A549 (cell line): ENCODE measurements at regions not wholly inside any gene's neighbourhood (a gene's known extent, or its start where the extent isn't known, plus 50 kb on each side); places are given as distances from the start of the nearest gene placed in this dataset.

Experiments
- ATAC-seq, 2 experiments: fragments of 200-7000 bp in 1 of 2; fragments of >200 bp in 1 of 2; cut with Nextera tagmentation in 1 of 2; cut with Tn5 transposase in 1 of 2; 3 replicates each; pipeline versions ENCODE4 v1.8.0 to v1.9.1; 2018 to 2020; ENCODE audit warnings: mild to moderate bottlenecking in 1 of 2, moderate library complexity in 1 of 2
- CTCF ChIA-PET: fragments of 300-600 bp; sonication (Branson Sonifier 250); formaldehyde crosslinking; extraction: SDS; loops from one replicate; lab custom pipeline; 2021; ENCODE audit warnings: antibody characterized with exemption, inconsistent platforms; lab: Yijun Ruan, JAX
- POLR2A ChIA-PET: fragments of 350-600 bp; formaldehyde crosslinking; extraction: SDS; loops from one replicate; lab custom pipeline; 2021; ENCODE audit warnings: antibody characterized with exemption, inconsistent platforms; lab: Yijun Ruan, JAX
- DNase-seq, 2 experiments: peaks; one replicate each; pipeline versions ENCODE4 v3.0.0 to v3.0.0-alpha.2; 2011 to 2016; ENCODE audit warnings: low read depth in 1 of 2, low spot score in 1 of 2
- FAIRE-seq: peaks from 2 replicates; lab custom pipeline; 2011; peaks lifted over from hg19 to GRCh38; lab: Jason Lieb, UNC
- H3K27ac ChIP-seq, 2 experiments: fragments of >200 bp; sonication (Bioruptor Twin); formaldehyde crosslinking; 3 replicates each; pipeline ENCODE4 v1.5.1; 2016 to 2017
- H3K4me1 ChIP-seq: fragments of >200 bp; sonication (Bioruptor Twin); formaldehyde crosslinking; 3 replicates; pipeline ENCODE4 v1.6.1; 2016
- H3K4me2 ChIP-seq: fragments of >200 bp; sonication (Bioruptor Twin); formaldehyde crosslinking; 3 replicates; pipeline ENCODE4 v1.6.1; 2016
- H3K4me3 ChIP-seq: fragments of >200 bp; sonication (Bioruptor Twin); formaldehyde crosslinking; 3 replicates; pipeline ENCODE4 v1.5.1; 2016
- H3K9me3 ChIP-seq: fragments of >200 bp; sonication (Bioruptor Twin); formaldehyde crosslinking; 3 replicates; pipeline ENCODE4 v1.6.1; 2016
- BHLHE40 ChIP-seq: IDR thresholded peaks from 2 replicates; pipeline ENCODE4 v1.6.1; 2012; ENCODE audit warnings: low read depth, low read length, inconsistent platforms
- CBX8 ChIP-seq: fragments of 200-600 bp; sonication (generic); IDR thresholded peaks from 2 replicates; pipeline ENCODE4 v1.6.1; 2016
- CHD2 ChIP-seq: fragments of 150-350 bp; IDR thresholded peaks from 2 replicates; pipeline ENCODE4 v1.6.1; 2014; ENCODE audit warnings: low read length; ENCODE audit not compliant: partially characterized antibody
- CHD4 ChIP-seq: fragments of 200-600 bp; sonication (generic); IDR thresholded peaks from 2 replicates; pipeline ENCODE4 v1.6.1; 2016; ENCODE audit warnings: antibody characterized with exemption, mild to moderate bottlenecking, borderline replicate concordance
- EHF ChIP-seq: fragments of 250-450 bp; sonication (Bioruptor Pico); IDR thresholded peaks from 2 replicates; pipeline ENCODE4 v1.5.0; 2020; ENCODE audit warnings: mild to moderate bottlenecking
- EP300 ChIP-seq, 2 experiments: fragments of >200 bp; sonication (Bioruptor Twin); formaldehyde crosslinking; IDR thresholded peaks; 2 replicates in 1 of 2; 3 replicates in 1 of 2; pipeline ENCODE4 v1.6.1; 2016 to 2017
- ESRRA ChIP-seq: fragments of 150-350 bp; IDR thresholded peaks from 2 replicates; pipeline ENCODE4 v1.6.1; 2014; ENCODE audit warnings: mild to moderate bottlenecking, low read length, borderline replicate concordance
- GATA3 ChIP-seq: IDR thresholded peaks from 2 replicates; pipeline ENCODE4 v1.6.1; 2012; ENCODE audit warnings: borderline replicate concordance
- HDAC2 ChIP-seq: fragments of 200-600 bp; sonication (generic); IDR thresholded peaks from 2 replicates; pipeline ENCODE4 v1.6.1; 2016
- JUNB ChIP-seq: fragments of >200 bp; sonication (Bioruptor Twin); formaldehyde crosslinking; IDR thresholded peaks from 2 replicates; pipeline ENCODE4 v1.6.1; 2016
- NR3C1 ChIP-seq: fragments of >200 bp; sonication (Bioruptor Twin); formaldehyde crosslinking; IDR thresholded peaks from 3 replicates; pipeline ENCODE4 v1.6.1; 2017
- PHF8 ChIP-seq: fragments of 200-600 bp; sonication (generic); IDR thresholded peaks from 2 replicates; pipeline ENCODE4 v1.6.1; 2016; ENCODE audit warnings: low read depth, mild to moderate bottlenecking, antibody characterized with exemption, moderate library complexity, borderline replicate concordance
- POLR2A ChIP-seq: IDR thresholded peaks from 2 replicates; pipeline ENCODE4 v1.6.1; 2012; ENCODE audit warnings: mild to moderate bottlenecking, low read length
- RCOR1 ChIP-seq: fragments of 150-350 bp; IDR thresholded peaks from 2 replicates; pipeline ENCODE4 v1.6.1; 2014; ENCODE audit warnings: antibody characterized with exemption, low read length, low read depth
- SMC3 ChIP-seq: fragments of >200 bp; sonication (Bioruptor Twin); formaldehyde crosslinking; IDR thresholded peaks from 3 replicates; pipeline ENCODE4 v1.6.1; 2018; ENCODE audit warnings: inconsistent platforms
- WGBS: methylation state at CpG from one replicate; pipeline ENCODE4 v1.1.6; 2017; ENCODE audit errors: missing lambda C conversion rate; 5-methylcytosine and 5-hydroxymethylcytosine counted together
- TF ChIP-seq, protein P1 (sequence below): fragments of >200 bp; sonication (Bioruptor Twin); formaldehyde crosslinking; IDR thresholded peaks from 3 replicates; pipeline ENCODE4 v1.6.1; 2016
- TF ChIP-seq, protein P2 (sequence below): IDR thresholded peaks from 2 replicates; pipeline ENCODE4 v1.6.1; 2012; ENCODE audit warnings: low read depth, borderline replicate concordance
- TF ChIP-seq, protein P3 (sequence below): fragments of 200-600 bp; sonication (generic); IDR thresholded peaks from 2 replicates; pipeline ENCODE4 v1.6.1; 2016; ENCODE audit warnings: antibody characterized with exemption, mild to moderate bottlenecking, moderate library complexity
- TF ChIP-seq, protein P4 (sequence below): IDR thresholded peaks from 2 replicates; pipeline ENCODE4 v1.6.1; 2012

DNA sequence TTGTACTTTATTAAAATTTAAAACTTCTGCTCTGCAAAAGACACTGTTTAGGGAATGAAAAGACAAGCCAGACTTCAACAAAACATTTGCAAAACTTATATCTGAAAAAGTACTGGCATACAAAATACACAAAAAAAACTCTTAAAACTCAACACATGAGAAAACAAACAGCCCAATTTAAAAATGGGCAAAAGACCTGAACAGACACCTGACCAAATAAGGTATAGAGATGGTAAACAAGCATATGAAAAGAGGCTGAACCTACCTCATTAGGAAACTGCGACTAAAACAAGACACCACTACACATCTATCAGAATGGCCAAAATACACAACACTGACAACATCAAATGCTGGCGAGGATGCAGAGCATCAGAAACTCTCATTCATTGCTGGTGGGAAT is 54.4 kb upstream of the LMX1B start:
- DNase-seq (no peak), ATAC-seq (no peak)
- CTCF ChIA-PET, result interaction anchor here (1.1 to 6.4 kb wide), 12 partner anchors 12 to 222 kb away, joined by 3 to 60 read pairs (median 6); no protein-coding TSS in a partner anchor
- TF ChIP-seq, protein P1, sequence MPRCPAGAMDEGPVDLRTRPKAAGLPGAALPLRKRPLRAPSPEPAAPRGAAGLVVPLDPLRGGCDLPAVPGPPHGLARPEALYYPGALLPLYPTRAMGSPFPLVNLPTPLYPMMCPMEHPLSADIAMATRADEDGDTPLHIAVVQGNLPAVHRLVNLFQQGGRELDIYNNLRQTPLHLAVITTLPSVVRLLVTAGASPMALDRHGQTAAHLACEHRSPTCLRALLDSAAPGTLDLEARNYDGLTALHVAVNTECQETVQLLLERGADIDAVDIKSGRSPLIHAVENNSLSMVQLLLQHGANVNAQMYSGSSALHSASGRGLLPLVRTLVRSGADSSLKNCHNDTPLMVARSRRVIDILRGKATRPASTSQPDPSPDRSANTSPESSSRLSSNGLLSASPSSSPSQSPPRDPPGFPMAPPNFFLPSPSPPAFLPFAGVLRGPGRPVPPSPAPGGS, result no peak
- no peak for TF ChIP-seq CHD4
- no peak for TF ChIP-seq EHF
- TF ChIP-seq POLR2A, result no peak
- TF ChIP-seq, all 56 proteins: peak for 0
- no peaks in the 10 kb centered on the region for H3K9me3 ChIP-seq
- WGBS, result 13% methylated on average over 2 of the region's 2 CpGs
- POLR2A ChIA-PET, result no interaction called here
- no peaks in the 10 kb centered on the region for H3K4me1 ChIP-seq
- no peak for FAIRE-seq
- no peak overlapping the region for H3K4me3 ChIP-seq
- no peak overlapping the region for H3K27ac ChIP-seq
- H3K4me2 ChIP-seq, result no peak overlapping the region

DNA sequence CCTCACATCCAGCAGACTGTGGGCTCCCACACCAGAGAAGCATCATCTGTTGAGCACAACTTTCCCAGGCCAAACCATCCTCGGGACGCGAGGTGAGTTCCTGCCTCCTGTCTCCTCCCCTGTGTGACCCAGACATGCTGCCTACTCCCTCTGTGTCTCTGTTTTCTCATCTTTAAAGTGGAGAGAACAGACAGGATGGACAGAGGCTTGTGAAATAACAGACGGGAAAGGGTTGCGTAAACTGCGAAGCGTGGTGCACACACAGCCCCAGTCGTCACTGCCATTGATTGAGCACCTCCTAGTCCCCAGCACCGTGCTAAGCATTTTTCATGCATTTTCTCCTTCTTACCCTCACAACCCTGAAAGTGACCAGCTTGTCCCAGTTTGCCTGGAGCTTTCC is 52.1 kb upstream of the LMX1B start:
- FAIRE-seq (no peak), ATAC-seq (no peak), DNase-seq (no peak)
- H3K9me3 ChIP-seq, result no peaks in the 10 kb centered on the region
- no peaks in the 10 kb centered on the region for H3K4me1 ChIP-seq
- no peak overlapping the region for H3K4me2 ChIP-seq
- TF ChIP-seq GATA3 (no peak), CBX8 (no peak), CHD2 (no peak), SMC3 (no peak), JUNB (no peak), NR3C1 (no peak), EP300 (IDR thresholded peaks at IDR 0.05) (no peak), PHF8 (no peak), ESRRA (no peak), HDAC2 (no peak), BHLHE40 (no peak), RCOR1 (no peak)
- TF ChIP-seq, protein P2, sequence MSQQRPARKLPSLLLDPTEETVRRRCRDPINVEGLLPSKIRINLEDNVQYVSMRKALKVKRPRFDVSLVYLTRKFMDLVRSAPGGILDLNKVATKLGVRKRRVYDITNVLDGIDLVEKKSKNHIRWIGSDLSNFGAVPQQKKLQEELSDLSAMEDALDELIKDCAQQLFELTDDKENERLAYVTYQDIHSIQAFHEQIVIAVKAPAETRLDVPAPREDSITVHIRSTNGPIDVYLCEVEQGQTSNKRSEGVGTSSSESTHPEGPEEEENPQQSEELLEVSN, result no peak
- TF ChIP-seq, protein P1, result no peak
- TF ChIP-seq, protein P3, sequence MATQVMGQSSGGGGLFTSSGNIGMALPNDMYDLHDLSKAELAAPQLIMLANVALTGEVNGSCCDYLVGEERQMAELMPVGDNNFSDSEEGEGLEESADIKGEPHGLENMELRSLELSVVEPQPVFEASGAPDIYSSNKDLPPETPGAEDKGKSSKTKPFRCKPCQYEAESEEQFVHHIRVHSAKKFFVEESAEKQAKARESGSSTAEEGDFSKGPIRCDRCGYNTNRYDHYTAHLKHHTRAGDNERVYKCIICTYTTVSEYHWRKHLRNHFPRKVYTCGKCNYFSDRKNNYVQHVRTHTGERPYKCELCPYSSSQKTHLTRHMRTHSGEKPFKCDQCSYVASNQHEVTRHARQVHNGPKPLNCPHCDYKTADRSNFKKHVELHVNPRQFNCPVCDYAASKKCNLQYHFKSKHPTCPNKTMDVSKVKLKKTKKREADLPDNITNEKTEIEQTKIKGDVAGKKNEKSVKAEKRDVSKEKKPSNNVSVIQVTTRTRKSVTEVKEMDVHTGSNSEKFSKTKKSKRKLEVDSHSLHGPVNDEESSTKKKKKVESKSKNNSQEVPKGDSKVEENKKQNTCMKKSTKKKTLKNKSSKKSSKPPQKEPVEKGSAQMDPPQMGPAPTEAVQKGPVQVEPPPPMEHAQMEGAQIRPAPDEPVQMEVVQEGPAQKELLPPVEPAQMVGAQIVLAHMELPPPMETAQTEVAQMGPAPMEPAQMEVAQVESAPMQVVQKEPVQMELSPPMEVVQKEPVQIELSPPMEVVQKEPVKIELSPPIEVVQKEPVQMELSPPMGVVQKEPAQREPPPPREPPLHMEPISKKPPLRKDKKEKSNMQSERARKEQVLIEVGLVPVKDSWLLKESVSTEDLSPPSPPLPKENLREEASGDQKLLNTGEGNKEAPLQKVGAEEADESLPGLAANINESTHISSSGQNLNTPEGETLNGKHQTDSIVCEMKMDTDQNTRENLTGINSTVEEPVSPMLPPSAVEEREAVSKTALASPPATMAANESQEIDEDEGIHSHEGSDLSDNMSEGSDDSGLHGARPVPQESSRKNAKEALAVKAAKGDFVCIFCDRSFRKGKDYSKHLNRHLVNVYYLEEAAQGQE, result no peak
- TF ChIP-seq, protein P4, sequence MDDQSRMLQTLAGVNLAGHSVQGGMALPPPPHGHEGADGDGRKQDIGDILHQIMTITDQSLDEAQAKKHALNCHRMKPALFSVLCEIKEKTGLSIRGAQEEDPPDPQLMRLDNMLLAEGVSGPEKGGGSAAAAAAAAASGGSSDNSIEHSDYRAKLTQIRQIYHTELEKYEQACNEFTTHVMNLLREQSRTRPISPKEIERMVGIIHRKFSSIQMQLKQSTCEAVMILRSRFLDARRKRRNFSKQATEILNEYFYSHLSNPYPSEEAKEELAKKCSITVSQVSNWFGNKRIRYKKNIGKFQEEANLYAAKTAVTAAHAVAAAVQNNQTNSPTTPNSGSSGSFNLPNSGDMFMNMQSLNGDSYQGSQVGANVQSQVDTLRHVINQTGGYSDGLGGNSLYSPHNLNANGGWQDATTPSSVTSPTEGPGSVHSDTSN, result no peak
- H3K4me3 ChIP-seq, result no peak overlapping the region
- WGBS, result 46% methylated on average over 9 of the region's 9 CpGs
- POLR2A ChIA-PET, result no interaction called here
- CTCF ChIA-PET, result interaction anchor here (1.9 to 7.1 kb wide), 2 partner anchors 44 to 62 kb away, joined by 5 to 59 read pairs; no protein-coding TSS in a partner anchor
- H3K27ac ChIP-seq, result no peak overlapping the region
